CD14-positive monocyte (primary cell): ENCODE measurements at regions not wholly inside any gene's neighbourhood (a gene's known extent, or its start where the extent isn't known, plus 50 kb on each side); places are given as distances from the start of the nearest gene placed in this dataset.

Source experiments
- DNase-seq, 3 donors: peaks; one replicate each; pipeline ENCODE4 v3.0.0-alpha.2; 2011 to 2022
- H2AFZ ChIP-seq: 2 replicates; pipeline ENCODE4 v1.6.0; 2012; ENCODE audit warnings: mild to moderate bottlenecking, low read depth, low read length, inconsistent platforms; ENCODE audit not compliant: insufficient read depth, poor library complexity, severe bottlenecking
- H3K27ac ChIP-seq, 2 donors: 1 replicate in 1 of 2; 2 replicates in 1 of 2; pipeline ENCODE4 v1.5.1; 2012 to 2013; ENCODE audit warnings: low read length in 2 of 2, control low read depth in 1 of 2, inconsistent platforms in 1 of 2, low read depth in 1 of 2, mild to moderate bottlenecking in 1 of 2
- H3K27me3 ChIP-seq, 2 donors: one replicate each; pipeline versions ENCODE4 v1.6.0 to v1.6.1; 2011 to 2013; ENCODE audit warnings: low read length in 2 of 2; ENCODE audit not compliant: control insufficient read depth in 2 of 2, insufficient read depth in 2 of 2
- H3K36me3 ChIP-seq, 2 donors: replicated peaks in 1 of 2; 1 replicate in 1 of 2; 2 replicates in 1 of 2; pipeline versions ENCODE4 v1.5.1 to v1.6.1; 2012 to 2013; ENCODE audit warnings: low read length in 2 of 2, control low read depth in 1 of 2, inconsistent platforms in 1 of 2, mild to moderate bottlenecking in 1 of 2; ENCODE audit not compliant: insufficient read depth in 2 of 2, control insufficient read depth in 1 of 2
- H3K4me1 ChIP-seq, 2 donors: 1 replicate in 1 of 2; 2 replicates in 1 of 2; pipeline versions ENCODE4 v1.5.1 to v1.6.1; 2012 to 2013; ENCODE audit warnings: low read length in 2 of 2, control low read depth in 1 of 2, inconsistent platforms in 1 of 2, mild to moderate bottlenecking in 1 of 2, moderate library complexity in 1 of 2; ENCODE audit not compliant: insufficient read depth in 2 of 2, control insufficient read depth in 1 of 2
- H3K4me2 ChIP-seq: replicated peaks from 2 replicates; pipeline ENCODE3; 2012; ENCODE audit warnings: low read length, moderate library complexity, mild to moderate bottlenecking; ENCODE audit not compliant: poor library complexity, severe bottlenecking; ENCODE audit errors: extremely low read depth
- H3K4me3 ChIP-seq, 3 experiments: fragments of 200-600 bp in 1 of 3; sonication (generic) in 1 of 3; replicated peaks in 1 of 3; 1 replicate in 2 of 3; 2 replicates in 1 of 3; pipeline ENCODE4 v1.5.1; 2011 to 2013; ENCODE audit warnings: low read length in 3 of 3, mild to moderate bottlenecking in 3 of 3, control low read depth in 2 of 3, low read depth in 2 of 3, inconsistent platforms in 1 of 3, moderate library complexity in 1 of 3
- H3K79me2 ChIP-seq: 2 replicates; pipeline ENCODE4 v1.6.0; 2012; ENCODE audit warnings: mild to moderate bottlenecking, control low read depth, inconsistent platforms, low read length, moderate library complexity; ENCODE audit not compliant: insufficient read depth
- H3K9ac ChIP-seq: 2 replicates; pipeline ENCODE4 v1.6.0; 2017; ENCODE audit warnings: low read length, mild to moderate bottlenecking; ENCODE audit not compliant: insufficient read depth, poor library complexity, severe bottlenecking
- H3K9me3 ChIP-seq, 2 donors: replicated peaks in 1 of 2; 1 replicate in 1 of 2; 2 replicates in 1 of 2; pipeline versions ENCODE4 v1.5.1 to v1.6.1; 2012 to 2013; ENCODE audit warnings: low read length in 2 of 2, control low read depth in 1 of 2; ENCODE audit not compliant: control insufficient read depth in 1 of 2, insufficient read depth in 1 of 2
- H4K20me1 ChIP-seq: 2 replicates; pipeline ENCODE4 v1.6.0; 2012; ENCODE audit warnings: mild to moderate bottlenecking, low read length, control low read depth, moderate library complexity; ENCODE audit not compliant: insufficient read depth
- H3K27ac Mint-ChIP-seq, 7 donors: one replicate each; pipeline ENCODE4 v1.8.0; 2020; ENCODE audit warnings: mild to moderate bottlenecking in 7 of 7, mixed read lengths in 7 of 7, moderate library complexity in 6 of 7, inconsistent platforms in 2 of 7
- H3K27me3 Mint-ChIP-seq, 3 donors: one replicate each; pipeline ENCODE4 v1.8.0; 2021 to 2022; ENCODE audit warnings: low read depth in 3 of 3, mild to moderate bottlenecking in 3 of 3, mixed read lengths in 3 of 3, moderate library complexity in 3 of 3, inconsistent platforms in 1 of 3
- H3K36me3 Mint-ChIP-seq, 2 donors: one replicate each; pipeline ENCODE4 v1.8.0; 2020; ENCODE audit warnings: mixed read lengths in 2 of 2, inconsistent platforms in 1 of 2, mild to moderate bottlenecking in 1 of 2
- H3K4me1 Mint-ChIP-seq: one replicate; pipeline ENCODE4 v1.8.0; 2020; ENCODE audit warnings: mild to moderate bottlenecking, mixed read lengths
- H3K4me3 Mint-ChIP-seq, 2 donors: one replicate each; pipeline ENCODE4 v1.8.0; 2020; ENCODE audit warnings: mild to moderate bottlenecking in 2 of 2, mixed read lengths in 2 of 2, moderate library complexity in 1 of 2
- H3K9me3 Mint-ChIP-seq, 7 donors: one replicate each; pipeline ENCODE4 v1.8.0; 2020 to 2022; ENCODE audit warnings: mixed read lengths in 7 of 7, mild to moderate bottlenecking in 6 of 7, moderate library complexity in 6 of 7, inconsistent platforms in 2 of 7
- CTCF ChIP-seq: fragments of 200-600 bp; IDR thresholded peaks from one replicate; pipeline ENCODE4 v1.8.0; 2022; ENCODE audit warnings: antibody characterized with exemption, mild to moderate bottlenecking
- WGBS: methylation state at CpG from one replicate; pipeline ENCODE4 v1.1.5; 2013; ENCODE audit warnings: missing lambda C conversion rate; ENCODE audit not compliant: insufficient coverage; 5-methylcytosine and 5-hydroxymethylcytosine counted together
- intact Hi-C, 2 donors: fragments of 100-400 bp; cut with micrococcal nuclease; formaldehyde crosslinking; loops; one replicate each; pipeline versions ENCODE4 v1.15.0 to v1.15.1; 2023

GRCh38 chr10:55837273-55837672, 523.8 kb downstream of the ZWINT start:
- Histone ChIP-seq H3K9ac (no peak overlapping the region), H3K9me3 (no peaks in the 10 kb centered on the region), H3K27me3 (no peaks in the 10 kb centered on the region), H3K27ac (no peak overlapping the region), H3K4me2 (no peak overlapping the region), H3K36me3 (no peaks in the 10 kb centered on the region), H2AFZ (no peak overlapping the region), H3K4me1 (no peaks in the 10 kb centered on the region), H3K79me2 (no peaks in the 10 kb centered on the region), H3K4me3 (no peak overlapping the region), H4K20me1 (no peaks in the 10 kb centered on the region)
- Mint-ChIP-seq H3K36me3 (no peaks in the 10 kb centered on the region), H3K27me3 (no peaks in the 10 kb centered on the region), H3K4me1 (no peaks in the 10 kb centered on the region), H3K27ac (peak overlapping the region in 1 of 7 donors; percentile 14), H3K9me3 (peaks cover 0 to 3% (median 0%) of the 10 kb centered on the region in 7 donors), H3K4me3 (no peak overlapping the region)
- no peak for DNase-seq
- TF ChIP-seq CTCF = no peak
- intact Hi-C loops = no loop called here
- no CpG with 5 or more reads among the region's 2 CpGs for WGBS

GRCh38 chr10:55822096-55822495, 539.0 kb downstream of the ZWINT start:
- no peaks in the 10 kb centered on the region for H3K36me3 Mint-ChIP-seq
- Histone ChIP-seq H4K20me1 (no peaks in the 10 kb centered on the region), H3K4me2 (no peak overlapping the region), H2AFZ (no peak overlapping the region), H3K27ac (no peak overlapping the region), H3K9me3 (peaks cover 0 to 6% of the 10 kb centered on the region in 2 donors), H3K4me3 (no peak overlapping the region), H3K27me3 (no peaks in the 10 kb centered on the region), H3K79me2 (no peaks in the 10 kb centered on the region), H3K36me3 (no peaks in the 10 kb centered on the region), H3K9ac (no peak overlapping the region), H3K4me1 (no peaks in the 10 kb centered on the region)
- H3K4me1 Mint-ChIP-seq = no peaks in the 10 kb centered on the region
- H3K27me3 Mint-ChIP-seq = no peaks in the 10 kb centered on the region
- H3K4me3 Mint-ChIP-seq = no peak overlapping the region
- no peak overlapping the region for H3K27ac Mint-ChIP-seq
- TF ChIP-seq CTCF = no peak
- 90% methylated on average over 1 of the region's 1 CpG for WGBS
- no peak for DNase-seq
- peaks cover 0 to 11% (median 4%) of the 10 kb centered on the region in 7 donors for H3K9me3 Mint-ChIP-seq
- intact Hi-C loops = no loop called here
